SK-N-MC (cell line): ENCODE measurements at regions not wholly inside any gene's neighbourhood (a gene's known extent, or its start where the extent isn't known, plus 50 kb on each side); places are given as distances from the start of the nearest gene placed in this dataset.

Experiments
- EZH2 ChIP-seq: fragments of 200-600 bp; sonication (generic); IDR thresholded peaks from one replicate; pipeline ENCODE4 v1.6.1; 2017; ENCODE audit warnings: antibody characterized with exemption
- FOXP2 ChIP-seq: optimal IDR thresholded peaks from 2 replicates; pipeline ENCODE3; 2011; ENCODE audit warnings: mild to moderate bottlenecking, moderate library complexity; ENCODE audit not compliant: insufficient read depth; ENCODE audit errors: extremely low read length, control extremely low read depth
- POLR2AphosphoS5 ChIP-seq: IDR thresholded peaks from 2 replicates; pipeline ENCODE4 v1.6.1; 2012; ENCODE audit warnings: mild to moderate bottlenecking, low read depth, low read length, borderline replicate concordance

- TF ChIP-seq POLR2AphosphoS5 (no peak), EZH2 (no peak), FOXP2 (no peak)
Measured at GRCh38 chr16:60367739-60368138, 1633.6 kb upstream of the GOT2 start.
